HG03095 (cell line): ENCODE measurements at regions not wholly inside any gene's neighbourhood (a gene's known extent, or its start where the extent isn't known, plus 50 kb on each side); places are given as distances from the start of the nearest gene placed in this dataset.
"Not testable (repeated sequence)": the region's sequence is repeated elsewhere in the genome, so short reads cannot be mapped to it uniquely, and the experiment has no call there.

Experiments
- ATAC-seq: cut with Tn5 transposase; IDR thresholded peaks from one replicate; pipeline ENCODE4 v1.9.1; 2021; ENCODE audit warnings: moderate library complexity; ENCODE audit not compliant: unreplicated experiment

DNA sequence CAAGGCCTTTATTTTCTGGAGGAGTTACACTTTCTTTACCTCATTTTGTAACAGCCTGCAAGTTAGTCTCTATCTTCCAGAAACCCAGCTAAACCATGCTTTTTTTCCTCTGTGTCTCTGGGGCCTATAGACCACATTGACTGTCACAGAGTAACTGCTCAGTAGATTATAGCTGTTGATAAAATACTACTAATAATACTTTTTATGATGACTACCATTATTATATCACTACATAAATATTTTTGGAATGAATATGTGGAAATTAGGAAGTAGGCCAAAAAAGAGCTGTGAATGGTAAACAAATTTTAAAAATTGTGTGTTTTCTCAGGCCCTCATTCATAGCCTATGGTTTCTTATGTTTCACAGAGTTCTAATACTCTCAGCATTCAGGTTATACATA is 233.1 kb upstream of the USP24 start:
- ATAC-seq: no peak

GRCh38 chr1:55447488-55447887 is 232.3 kb upstream of the USP24 start:
- ATAC-seq: no peak

DNA sequence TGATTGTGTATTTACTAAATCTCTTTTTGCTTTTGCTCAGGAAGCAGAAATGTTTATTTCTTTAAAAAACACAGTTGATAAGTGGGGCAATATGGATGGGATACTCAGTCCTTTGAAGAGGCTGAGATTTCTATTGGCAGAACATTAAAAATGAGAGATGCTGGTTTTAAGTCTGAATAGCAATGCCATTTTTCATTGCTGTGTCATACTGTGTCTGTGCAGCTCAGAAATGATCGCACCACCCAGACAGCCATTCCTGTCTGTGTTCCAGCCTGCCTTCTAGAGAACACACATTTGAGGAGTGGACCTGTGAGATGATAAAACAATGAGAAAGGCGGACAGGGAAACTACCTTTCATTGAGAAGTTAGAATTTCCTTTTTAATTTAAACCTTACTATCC is 231.2 kb upstream of the USP24 start:
- ATAC-seq: no peak

- ATAC-seq: no peak
These were observed 230.3 kb upstream of the USP24 start for GRCh38 chr1:55445416-55445815.

DNA sequence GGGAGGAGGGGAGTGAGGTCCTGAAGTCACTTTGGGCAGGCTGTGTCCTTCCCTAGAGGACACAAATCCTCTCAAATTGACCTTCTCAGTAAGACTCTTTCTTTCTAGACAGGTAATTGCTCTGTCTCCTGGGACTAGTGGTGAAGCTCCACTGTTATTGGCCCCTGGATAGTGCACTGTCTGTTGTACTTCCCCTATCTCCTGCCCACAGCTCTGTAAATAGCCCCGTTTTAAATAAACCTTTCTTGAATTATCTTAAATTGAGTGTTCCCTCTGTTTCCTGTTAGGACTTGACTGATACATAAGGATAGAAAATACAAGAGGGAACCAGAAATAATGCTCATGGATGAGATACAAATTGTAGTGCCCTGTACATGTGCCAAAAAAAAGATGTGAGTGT is 229.5 kb upstream of the USP24 start:
- ATAC-seq: no peak

DNA sequence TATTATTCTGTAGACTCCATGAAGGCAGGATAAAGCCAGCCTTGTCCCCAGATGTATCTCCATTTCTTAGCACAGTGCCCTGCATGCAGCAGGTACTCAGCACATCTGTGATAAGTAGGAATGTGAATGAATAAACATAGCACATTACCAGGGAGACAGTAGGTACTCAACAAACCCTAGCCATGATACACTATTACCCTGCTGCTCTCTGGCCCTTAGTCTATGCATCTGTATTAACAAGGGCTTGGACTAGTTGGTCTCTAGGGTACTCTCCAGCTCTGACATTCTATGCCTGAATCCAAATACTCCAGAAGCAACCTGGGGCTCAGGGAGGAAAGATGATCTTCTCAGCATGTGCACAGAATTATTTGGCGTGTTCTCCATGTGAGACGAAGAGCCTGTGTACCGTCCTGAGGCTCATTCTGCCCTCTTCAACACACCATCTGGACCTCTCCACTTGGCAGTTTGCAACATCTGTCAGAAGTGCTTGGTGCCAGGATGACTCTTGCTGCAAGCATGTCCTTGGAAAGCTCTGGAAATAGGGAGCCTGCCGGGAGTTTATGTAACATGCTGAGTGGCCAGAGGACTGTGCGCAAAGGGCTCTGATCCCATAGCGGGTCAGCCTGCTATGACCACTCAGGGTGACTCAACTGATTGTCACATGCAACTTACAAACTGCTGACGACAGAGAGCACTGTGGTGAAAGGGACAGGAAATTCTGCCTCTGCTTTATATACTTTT is 228.2 kb upstream of the USP24 start:
- ATAC-seq: no peak

- no peak for ATAC-seq
These were observed 226.3 kb upstream of the USP24 start for GRCh38 chr1:55441489-55441888.

DNA sequence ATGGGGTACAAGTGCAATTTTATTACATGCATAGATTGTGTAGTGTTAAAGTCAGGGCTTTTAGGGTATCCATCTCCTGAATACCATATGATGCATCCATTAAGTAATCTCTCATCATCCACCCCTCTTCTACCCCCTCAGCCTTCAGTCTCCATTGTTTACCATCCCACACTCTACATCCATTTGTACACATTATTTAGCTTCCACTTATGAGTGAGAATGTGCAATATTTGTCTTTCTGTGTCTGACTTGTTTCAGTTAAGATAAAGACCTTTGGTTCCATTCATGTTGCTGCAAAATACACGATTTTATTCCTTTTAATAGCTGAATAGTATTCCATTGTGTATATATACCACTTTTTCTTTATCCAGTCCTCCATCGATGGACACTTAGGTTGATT is 222.5 kb upstream of the USP24 start:
- ATAC-seq: no peak

GRCh38 chr1:55430720-55431119 is 215.6 kb upstream of the USP24 start:
- ATAC-seq: not testable (repeated sequence)

DNA sequence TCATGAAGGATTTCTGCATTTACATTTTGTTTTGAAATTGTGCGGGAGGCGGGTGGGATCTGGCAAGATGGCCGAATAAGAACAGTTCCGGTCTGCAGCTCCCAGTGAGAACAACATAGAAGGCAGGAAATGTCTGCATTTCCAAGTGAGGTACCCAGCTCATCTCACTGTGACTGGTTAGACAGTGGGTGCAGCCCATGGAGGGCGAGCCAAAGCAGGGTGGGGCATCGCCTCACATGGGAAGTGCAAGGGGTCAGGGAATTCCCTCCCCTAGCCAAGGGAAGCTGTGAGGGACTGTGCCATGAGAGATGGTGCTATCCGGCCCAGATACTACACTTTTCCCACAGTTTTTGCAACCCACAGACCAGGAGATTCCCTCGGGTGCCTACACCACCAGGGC is 215.0 kb upstream of the USP24 start:
- ATAC-seq: not testable (repeated sequence)

DNA sequence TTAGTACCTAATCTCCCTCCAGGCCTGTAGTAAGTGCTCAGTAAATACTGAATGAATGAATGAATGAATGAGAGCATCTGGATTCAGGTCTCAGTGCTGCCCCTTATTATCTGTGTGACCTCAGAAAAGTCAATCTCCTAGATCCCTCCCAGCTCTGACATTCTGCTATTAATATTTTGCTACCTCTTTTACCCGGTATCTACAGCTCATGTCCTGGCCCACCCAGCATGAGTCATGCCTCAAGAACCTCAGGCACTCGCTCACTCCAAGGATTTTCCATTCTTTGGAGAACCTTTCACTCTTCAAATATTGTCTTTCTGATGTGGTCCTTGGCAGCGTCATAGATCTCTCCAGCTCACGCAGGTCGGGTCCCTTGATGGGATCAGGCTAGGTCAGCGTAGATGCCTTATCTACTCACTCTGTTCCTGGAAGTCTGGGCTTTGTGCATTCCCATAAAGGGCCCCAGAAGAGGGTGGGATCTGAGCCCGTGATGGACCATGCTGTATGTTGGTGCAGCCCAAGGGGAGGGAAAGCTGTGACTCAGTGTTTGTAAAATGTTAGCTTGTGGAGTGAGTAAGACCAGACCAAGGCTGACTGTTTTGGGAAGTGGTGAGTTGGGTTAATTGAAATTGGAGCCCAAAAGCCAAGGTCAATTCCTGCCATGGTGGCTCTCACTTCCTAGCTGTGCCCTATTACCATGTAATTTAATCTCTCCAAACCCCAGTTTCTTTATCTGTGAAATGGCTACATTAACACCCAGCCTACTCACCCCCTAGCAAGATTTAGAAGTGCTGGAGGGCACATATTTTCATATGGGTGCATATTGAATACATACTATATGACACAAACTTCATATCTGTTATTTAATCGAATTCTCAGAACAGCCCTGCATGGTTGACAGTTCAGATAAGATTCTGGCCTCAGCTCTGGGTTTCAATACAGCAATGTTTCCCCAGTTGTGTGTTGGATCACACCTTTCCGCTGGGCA is 214.1 kb upstream of the USP24 start:
- ATAC-seq: no peak

DNA sequence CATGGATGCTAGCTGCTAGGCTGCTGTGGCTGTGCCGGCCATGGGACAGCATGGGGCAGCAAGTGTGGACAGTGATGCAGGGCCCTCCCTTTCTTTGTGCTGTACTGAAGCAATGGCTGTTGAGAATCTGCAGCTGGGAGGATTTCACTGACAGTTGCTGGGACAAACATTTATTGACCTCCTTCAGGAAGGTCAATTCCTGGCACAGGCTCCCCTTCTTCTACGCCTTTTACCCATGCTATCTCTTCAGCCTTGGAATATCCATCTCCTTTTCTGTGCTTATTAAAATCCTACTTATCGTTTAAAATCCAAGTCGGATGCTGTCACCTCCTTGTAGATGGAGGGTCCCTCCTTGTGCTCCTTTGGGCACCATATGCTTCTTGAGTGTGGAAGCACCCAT is 213.1 kb upstream of the USP24 start:
- ATAC-seq: no peak

GRCh38 chr1:55427606-55428005 is 212.4 kb upstream of the USP24 start:
- ATAC-seq: no peak

GRCh38 chr1:55426619-55427018 is 211.5 kb upstream of the USP24 start:
- ATAC-seq: no peak

DNA sequence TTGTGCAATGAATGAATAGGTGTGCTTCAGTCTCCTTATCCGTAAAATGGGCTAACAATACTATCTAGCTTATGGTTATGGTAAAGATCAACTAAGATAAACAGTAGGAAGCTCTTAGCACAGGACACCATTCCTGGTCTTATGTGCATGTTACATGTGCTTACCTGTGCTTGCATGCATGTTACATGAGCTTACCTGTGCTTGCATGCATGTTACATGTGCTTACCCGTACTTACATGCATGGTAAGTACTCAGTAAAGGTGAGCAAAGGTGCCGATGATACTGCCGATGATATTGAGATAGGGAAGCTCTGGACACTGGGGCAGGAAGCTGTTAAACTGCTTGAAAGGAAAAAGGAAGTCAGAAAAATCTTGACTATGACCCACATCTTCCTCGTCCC is 211.0 kb upstream of the USP24 start:
- no peak for ATAC-seq

DNA sequence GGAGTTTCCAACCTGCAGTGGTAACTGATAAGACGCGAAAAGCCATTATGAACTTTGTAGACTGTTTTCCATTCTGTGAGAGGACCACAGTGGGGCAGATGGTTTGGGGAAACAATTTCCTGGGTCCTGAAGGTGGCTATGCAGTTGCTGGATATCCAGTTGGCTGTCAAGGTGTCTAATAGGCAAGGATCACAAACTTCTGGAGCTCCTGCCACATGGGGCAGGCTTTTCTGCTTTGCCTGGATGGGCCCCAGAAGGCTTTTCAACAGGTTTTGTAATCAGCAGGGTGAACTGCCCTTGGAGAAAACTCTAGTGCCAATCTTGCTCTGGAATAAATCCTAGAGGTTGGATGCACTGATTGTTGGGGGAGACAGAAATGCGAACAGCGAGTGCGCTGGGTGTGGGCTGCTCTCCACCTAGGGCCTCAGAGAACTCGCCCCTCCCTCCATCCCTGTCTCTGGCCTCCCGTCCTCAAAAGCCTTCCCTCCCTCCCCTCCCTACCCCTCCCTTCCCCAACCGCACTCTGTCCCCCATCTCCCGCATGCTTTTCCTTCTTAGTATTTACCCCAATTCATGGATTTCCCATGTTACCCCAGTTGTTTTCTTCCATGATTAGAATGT is 210.3 kb upstream of the USP24 start:
- no peak for ATAC-seq

DNA sequence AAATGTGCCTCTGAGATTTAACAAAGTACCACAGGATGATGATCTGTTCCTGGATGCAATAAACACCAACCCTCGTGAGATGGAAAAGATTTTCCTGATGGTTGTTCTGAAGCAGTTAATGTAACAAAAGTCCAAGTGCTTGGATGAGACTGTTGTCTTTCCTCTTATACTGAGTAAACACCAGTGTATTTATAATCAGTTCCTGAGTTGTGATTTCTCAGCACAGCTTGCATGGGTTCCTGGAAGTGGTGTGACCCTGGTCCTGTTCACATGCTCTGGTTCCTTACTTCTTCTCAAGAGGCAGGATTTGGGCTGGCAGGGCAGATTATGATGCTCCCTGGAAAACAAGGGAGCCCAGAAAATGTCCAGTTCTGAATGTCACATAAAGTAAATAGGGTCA is 208.2 kb upstream of the USP24 start:
- no peak for ATAC-seq

DNA sequence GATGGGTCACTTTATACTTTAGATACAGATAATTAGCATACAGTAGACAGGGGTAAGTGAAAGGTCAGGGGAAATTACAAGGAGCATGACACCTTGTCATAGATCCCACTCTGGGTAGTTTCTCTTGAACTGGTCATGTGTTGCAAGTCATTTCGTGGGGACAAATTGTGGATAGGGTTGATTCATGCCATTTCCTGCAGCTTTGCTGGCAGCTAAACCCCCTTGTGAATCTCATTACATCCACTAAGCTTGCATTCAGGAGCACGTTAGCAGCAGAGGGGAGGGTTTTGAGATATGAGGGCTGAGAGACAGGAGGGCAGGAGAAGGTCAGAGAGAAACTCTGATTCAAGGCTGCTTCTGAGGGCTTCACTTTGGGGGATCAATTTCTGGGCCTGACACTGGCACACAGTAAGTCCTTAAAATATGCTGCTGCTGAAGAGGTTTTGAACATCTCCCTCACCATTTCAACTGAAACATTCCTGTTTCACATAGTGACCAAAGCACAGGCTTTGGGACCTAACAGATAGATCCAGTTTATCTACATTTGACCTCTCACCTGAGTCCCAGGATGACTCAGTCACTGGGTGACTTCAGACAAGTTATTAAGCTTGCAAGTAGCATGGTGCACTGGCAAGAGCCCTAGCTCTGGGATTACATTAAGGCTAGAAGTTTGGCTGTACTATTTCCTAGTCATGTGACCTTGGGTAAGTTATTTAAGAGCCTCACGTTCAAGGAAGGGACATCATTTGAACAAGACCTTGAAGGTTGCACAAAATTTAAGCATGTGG is 206.0 kb upstream of the USP24 start:
- no peak for ATAC-seq

- ATAC-seq: no peak
These were observed 204.9 kb upstream of the USP24 start for GRCh38 chr1:55420026-55420425.

- ATAC-seq: no peak
These were observed 203.2 kb upstream of the USP24 start for GRCh38 chr1:55418208-55419000.
